ENCODE measurements at regions not wholly inside any gene's neighbourhood (a gene's known extent, or its start where the extent isn't known, plus 50 kb on each side); places are given as distances from the start of the nearest gene placed in this dataset.

GRCh38 chr11:34749666-34750659 is 129.1 kb downstream of the EHF start:
- no peak overlapping the region for H3K4me2 ChIP-seq (replicated peaks; ENCODE audit: low read depth, low read length, poor library complexity, severe bottlenecking)
- intact Hi-C loops (cut with micrococcal nuclease): no loop called here
- TF ChIP-seq CTCF (IDR thresholded peaks at IDR 0.05) (no peak), EZH2 (IDR thresholded peaks at IDR 0.05; ENCODE audit: borderline replicate concordance, insufficient read depth, low read depth, low read length, poor library complexity, severe bottlenecking) (no peak)
- no peak overlapping the region for H3K9ac ChIP-seq (ENCODE audit: low read length)
- H2AFZ ChIP-seq (ENCODE audit: insufficient read depth, low read depth, low read length, poor library complexity, severe bottlenecking): no peak overlapping the region
- no peaks in the 10 kb centered on the region for H4K20me1 ChIP-seq (ENCODE audit: control insufficient read depth, insufficient read depth, low read length, poor library complexity, severe bottlenecking)
- no peak for ATAC-seq (ENCODE audit: low read depth)
- CTCF ChIA-PET: no interaction called here
- no peaks in the 10 kb centered on the region for H3K79me2 ChIP-seq (ENCODE audit: control insufficient read depth, insufficient read depth, low read length)
- no peak overlapping the region for H3K4me3 ChIP-seq (ENCODE audit: control extremely low read depth in 1 of 5, extremely low read depth in 1 of 5, insufficient read depth in 1 of 5, low read depth in 2 of 5, low read length in 4 of 5)
- no peaks in the 10 kb centered on the region for H3K4me1 Mint-ChIP-seq
- no peaks in the 10 kb centered on the region for H3K9me3 ChIP-seq (ENCODE audit: control extremely low read depth in 1 of 3, control insufficient read depth in 2 of 3, insufficient read depth in 1 of 3, low read length in 2 of 3)
- H3K9me3 Mint-ChIP-seq (ENCODE audit: insufficient read depth): no peaks in the 10 kb centered on the region
- WGBS (ENCODE audit: insufficient coverage): 33% methylated on average over 1 of the region's 8 CpGs
- H3K27me3 Mint-ChIP-seq: peaks cover 19% of the 10 kb centered on the region
- DNase-seq: no peak
- no peaks in the 10 kb centered on the region for H3K27me3 ChIP-seq (replicated peaks in 1 of 4; ENCODE audit: control extremely low read depth in 1 of 4, control insufficient read depth in 3 of 4, insufficient read depth in 4 of 4, low read length in 3 of 4)
- H3K4me3 Mint-ChIP-seq: no peak overlapping the region
- no peak overlapping the region for H3K27ac ChIP-seq (ENCODE audit: low read length in 2 of 2)
- H3K4me1 ChIP-seq (ENCODE audit: control insufficient read depth in 2 of 2, insufficient read depth in 2 of 2, low read length in 2 of 2): no peaks in the 10 kb centered on the region
- no peaks in the 10 kb centered on the region for H3K36me3 ChIP-seq (replicated peaks in 1 of 2; ENCODE audit: control extremely low read depth in 1 of 2, control insufficient read depth in 1 of 2, extremely low read depth in 1 of 2, insufficient read depth in 2 of 2, low read length in 1 of 2)
- H3K27ac Mint-ChIP-seq: no peak overlapping the region
- POLR2A ChIA-PET: no interaction called here

- DNase-seq (no peak), ATAC-seq (ENCODE audit: low read depth) (no peak)
- CTCF ChIA-PET: no interaction called here
- no peaks in the 10 kb centered on the region for H3K36me3 ChIP-seq (replicated peaks in 1 of 2; ENCODE audit: control extremely low read depth in 1 of 2, control insufficient read depth in 1 of 2, extremely low read depth in 1 of 2, insufficient read depth in 2 of 2, low read length in 1 of 2)
- H3K4me1 ChIP-seq (ENCODE audit: control insufficient read depth in 2 of 2, insufficient read depth in 2 of 2, low read length in 2 of 2): no peaks in the 10 kb centered on the region
- H3K4me3 Mint-ChIP-seq: no peak overlapping the region
- no peak overlapping the region for H3K4me3 ChIP-seq (ENCODE audit: control extremely low read depth in 1 of 5, extremely low read depth in 1 of 5, insufficient read depth in 1 of 5, low read depth in 2 of 5, low read length in 4 of 5)
- no peak overlapping the region for H3K9ac ChIP-seq (ENCODE audit: low read length)
- H3K9me3 Mint-ChIP-seq (ENCODE audit: insufficient read depth): no peaks in the 10 kb centered on the region
- no peaks in the 10 kb centered on the region for H3K79me2 ChIP-seq (ENCODE audit: control insufficient read depth, insufficient read depth, low read length)
- H3K27me3 Mint-ChIP-seq: peaks cover 17% of the 10 kb centered on the region
- no peak overlapping the region for H3K27ac ChIP-seq (ENCODE audit: low read length in 2 of 2)
- 100% methylated on average over 1 of the region's 3 CpGs for WGBS (ENCODE audit: insufficient coverage)
- POLR2A ChIA-PET: no interaction called here
- H4K20me1 ChIP-seq (ENCODE audit: control insufficient read depth, insufficient read depth, low read length, poor library complexity, severe bottlenecking): no peaks in the 10 kb centered on the region
- intact Hi-C loops (cut with micrococcal nuclease): no loop called here
- H3K27me3 ChIP-seq (replicated peaks in 1 of 4; ENCODE audit: control extremely low read depth in 1 of 4, control insufficient read depth in 3 of 4, insufficient read depth in 4 of 4, low read length in 3 of 4): no peaks in the 10 kb centered on the region
- no peak overlapping the region for H3K27ac Mint-ChIP-seq
- no peaks in the 10 kb centered on the region for H3K9me3 ChIP-seq (ENCODE audit: control extremely low read depth in 1 of 3, control insufficient read depth in 2 of 3, insufficient read depth in 1 of 3, low read length in 2 of 3)
- H2AFZ ChIP-seq (ENCODE audit: insufficient read depth, low read depth, low read length, poor library complexity, severe bottlenecking): no peak overlapping the region
- TF ChIP-seq CTCF (IDR thresholded peaks at IDR 0.05) (no peak), EZH2 (IDR thresholded peaks at IDR 0.05; ENCODE audit: borderline replicate concordance, insufficient read depth, low read depth, low read length, poor library complexity, severe bottlenecking) (no peak)
- no peaks in the 10 kb centered on the region for H3K4me1 Mint-ChIP-seq
- no peak overlapping the region for H3K4me2 ChIP-seq (replicated peaks; ENCODE audit: low read depth, low read length, poor library complexity, severe bottlenecking)
Measured at GRCh38 chr11:34748036-34748435, 127.1 kb downstream of the EHF start.
